ENCODE measurements at regions not wholly inside any gene's neighbourhood (a gene's known extent, or its start where the extent isn't known, plus 50 kb on each side); places are given as distances from the start of the nearest gene placed in this dataset.

- TF ChIP-seq HNF4A (conservative IDR thresholded peaks at IDR 0.05) = peak; percentile 72
- no peak for TF ChIP-seq REST (IDR thresholded peaks at IDR 0.05)
- TF ChIP-seq CTCF (IDR thresholded peaks at IDR 0.05; ENCODE audit: low read depth, low read length, missing input control) = no peak
- TF ChIP-seq RAD21 (IDR thresholded peaks at IDR 0.05) = peak; percentile 11 to 40
- no peak for TF ChIP-seq TAF1 (conservative IDR thresholded peaks at IDR 0.05)
- no peak for TF ChIP-seq EGR1 (IDR thresholded peaks at IDR 0.05; ENCODE audit: low read depth in 2 of 2)
These were observed 290.3 kb downstream of the EMP1 start for GRCh38 chr12:13486794-13487193.

Measured in liver (tissue), 3 donors.